ENCODE measurements at regions not wholly inside any gene's neighbourhood (a gene's known extent, or its start where the extent isn't known, plus 50 kb on each side); places are given as distances from the start of the nearest gene placed in this dataset.
"Not testable (repeated sequence)": the region's sequence is repeated elsewhere in the genome, so short reads cannot be mapped to it uniquely, and the experiment has no call there.

- DNase-seq; H3K27me3 ChIP-seq; H3K36me3 ChIP-seq; H3K4me3 ChIP-seq; H3K4me1 ChIP-seq; H3K9me3 ChIP-seq; ATAC-seq; H3K27ac ChIP-seq; intact Hi-C loops (cut with DNase I): not testable (repeated sequence)
- WGBS (ENCODE audit: insufficient coverage, low coverage, low lambda C conversion rate, missing lambda C conversion rate), result no CpG with 5 or more reads among the region's 43 CpGs
Measured at GRCh38 chr21:9817841-9818441, 703.4 kb upstream of the TPTE start.

GRCh38 chr21:9819549-9820192 lies 701.7 kb upstream of the TPTE start:
- DNase-seq; H3K27ac ChIP-seq; H3K4me3 ChIP-seq; intact Hi-C loops (cut with DNase I); H3K27me3 ChIP-seq; ATAC-seq; H3K9me3 ChIP-seq; H3K4me1 ChIP-seq; H3K36me3 ChIP-seq: not testable (repeated sequence)
- WGBS (ENCODE audit: insufficient coverage, low coverage, low lambda C conversion rate, missing lambda C conversion rate), result no CpG with 5 or more reads among the region's 37 CpGs

GRCh38 chr21:9820579-9820978 lies 700.8 kb upstream of the TPTE start:
- not testable (repeated sequence) for H3K9me3 ChIP-seq, DNase-seq
- 71% methylated on average over 6 of the region's 20 CpGs for WGBS (ENCODE audit: insufficient coverage, low coverage, low lambda C conversion rate, missing lambda C conversion rate)

GRCh38 chr21:9821472-9821871 lies 699.9 kb upstream of the TPTE start:
- not testable (repeated sequence) for H3K27me3 ChIP-seq, H3K27ac ChIP-seq, H3K9me3 ChIP-seq

More at GRCh38 chr21:9820579-9820978, 700.8 kb upstream of the TPTE start:
- H3K27me3 ChIP-seq; H3K36me3 ChIP-seq; H3K4me3 ChIP-seq; ATAC-seq; H3K27ac ChIP-seq; intact Hi-C loops (cut with DNase I); H3K4me1 ChIP-seq: not testable (repeated sequence)

GRCh38 chr21:9822093-9822820 lies 699.1 kb upstream of the TPTE start:
- H3K27ac ChIP-seq; intact Hi-C loops (cut with DNase I); H3K4me1 ChIP-seq; H3K36me3 ChIP-seq; ATAC-seq; H3K27me3 ChIP-seq; H3K4me3 ChIP-seq; H3K9me3 ChIP-seq: not testable (repeated sequence)
- 72% methylated on average over 19 of the region's 49 CpGs for WGBS (ENCODE audit: insufficient coverage, low coverage, low lambda C conversion rate, missing lambda C conversion rate)
- peak in 1 of 3 donors; percentile 63 for DNase-seq

More at GRCh38 chr21:9821472-9821871, 699.9 kb upstream of the TPTE start:
- 72% methylated on average over 18 of the region's 20 CpGs for WGBS (ENCODE audit: insufficient coverage, low coverage, low lambda C conversion rate, missing lambda C conversion rate)
- peak in 1 of 4 donors; percentile 43 for ATAC-seq
- DNase-seq; intact Hi-C loops (cut with DNase I); H3K36me3 ChIP-seq; H3K4me3 ChIP-seq; H3K4me1 ChIP-seq: not testable (repeated sequence)

GRCh38 chr21:9823197-9824157 lies 697.9 kb upstream of the TPTE start:
- H3K27ac ChIP-seq; H3K9me3 ChIP-seq; H3K36me3 ChIP-seq; H3K27me3 ChIP-seq; intact Hi-C loops (cut with DNase I); H3K4me3 ChIP-seq; H3K4me1 ChIP-seq; ATAC-seq: not testable (repeated sequence)
- 79% methylated on average over 35 of the region's 65 CpGs for WGBS (ENCODE audit: insufficient coverage, low coverage, low lambda C conversion rate, missing lambda C conversion rate)
- DNase-seq, result peak; percentile 60 to 87 (median 63)

GRCh38 chr21:9830801-9831200 lies 690.6 kb upstream of the TPTE start:
- H3K36me3 ChIP-seq; H3K4me1 ChIP-seq; ATAC-seq; H3K9me3 ChIP-seq; H3K27ac ChIP-seq; H3K27me3 ChIP-seq; H3K4me3 ChIP-seq; DNase-seq; intact Hi-C loops (cut with DNase I): not testable (repeated sequence)
- WGBS (ENCODE audit: insufficient coverage, low coverage, low lambda C conversion rate, missing lambda C conversion rate), result no CpG with 5 or more reads among the region's 32 CpGs

GRCh38 chr21:9832751-9833150 lies 688.6 kb upstream of the TPTE start:
- DNase-seq; H3K4me1 ChIP-seq; H3K36me3 ChIP-seq; ATAC-seq; H3K4me3 ChIP-seq; H3K27ac ChIP-seq; H3K27me3 ChIP-seq; intact Hi-C loops (cut with DNase I); H3K9me3 ChIP-seq: not testable (repeated sequence)
- WGBS (ENCODE audit: insufficient coverage, low coverage, low lambda C conversion rate, missing lambda C conversion rate), result 68% methylated on average over 13 of the region's 18 CpGs

- H3K4me1 ChIP-seq; ATAC-seq; H3K36me3 ChIP-seq; H3K4me3 ChIP-seq; intact Hi-C loops (cut with DNase I); DNase-seq; H3K9me3 ChIP-seq; H3K27ac ChIP-seq; H3K27me3 ChIP-seq: not testable (repeated sequence)
- no CpG with 5 or more reads among the region's 33 CpGs for WGBS (ENCODE audit: insufficient coverage, low coverage, low lambda C conversion rate, missing lambda C conversion rate)
Measured at GRCh38 chr21:9836547-9836946, 684.8 kb upstream of the TPTE start.

- DNase-seq; H3K4me1 ChIP-seq; H3K27me3 ChIP-seq; H3K36me3 ChIP-seq; H3K4me3 ChIP-seq; intact Hi-C loops (cut with DNase I); ATAC-seq; H3K9me3 ChIP-seq; H3K27ac ChIP-seq: not testable (repeated sequence)
- WGBS (ENCODE audit: insufficient coverage, low coverage, low lambda C conversion rate, missing lambda C conversion rate), result no CpG with 5 or more reads among the region's 18 CpGs
Measured at GRCh38 chr21:9837001-9837400, 684.4 kb upstream of the TPTE start.
